Astrocyte (in vitro differentiated cells and primary cell): ENCODE measurements at regions not wholly inside any gene's neighbourhood (a gene's known extent, or its start where the extent isn't known, plus 50 kb on each side); places are given as distances from the start of the nearest gene placed in this dataset.

ENCODE experiments used
- CTCF ChIP-seq: IDR thresholded peaks from 2 replicates; pipeline ENCODE4 v1.5.1; 2011; ENCODE audit warnings: low read depth, mild to moderate bottlenecking, inconsistent platforms, low read length, moderate library complexity; ENCODE audit not compliant: insufficient read depth
- EZH2 ChIP-seq: IDR thresholded peaks from 2 replicates; pipeline ENCODE4 v1.6.1; 2012; ENCODE audit warnings: mild to moderate bottlenecking, low read length, inconsistent platforms; ENCODE audit not compliant: insufficient read depth

GRCh38 chr6:104418839-104419238, 440.9 kb downstream of the HACE1 start:
- TF ChIP-seq EZH2 (no peak), CTCF (no peak)
